SU-DHL-6 (cell line): ENCODE measurements at regions not wholly inside any gene's neighbourhood (a gene's known extent, or its start where the extent isn't known, plus 50 kb on each side); places are given as distances from the start of the nearest gene placed in this dataset.

Source experiments
- H2AFZ ChIP-seq: fragments of 200-600 bp; sonication (generic); 2 replicates; pipeline ENCODE4 v1.6.1; 2014; ENCODE audit warnings: low read depth, mild to moderate bottlenecking, moderate library complexity, mixed read lengths, antibody characterized with exemption, low read length; ENCODE audit not compliant: severe bottlenecking
- H3F3A ChIP-seq: fragments of 200-600 bp; shearing (Covaris generic); 2 replicates; pipeline ENCODE4 v1.6.0; 2016; ENCODE audit warnings: antibody characterized with exemption, mild to moderate bottlenecking; ENCODE audit not compliant: insufficient read depth
- H3K27ac ChIP-seq: fragments of 200-600 bp; sonication (generic); 2 replicates; pipeline ENCODE4 v1.5.1; 2016; ENCODE audit warnings: low read depth, mild to moderate bottlenecking, low read length, moderate library complexity, mixed read lengths
- H3K27me3 ChIP-seq: fragments of 200-600 bp; sonication (generic), shearing (Covaris generic); 2 replicates; pipeline ENCODE4 v1.6.0; 2014; ENCODE audit warnings: mild to moderate bottlenecking, low read length
- H3K36me3 ChIP-seq: fragments of 200-600 bp; sonication (generic); 2 replicates; pipeline ENCODE4 v1.6.1; 2014; ENCODE audit warnings: mild to moderate bottlenecking, low read length, mixed read lengths
- H3K4me2 ChIP-seq: fragments of 300-600, 200-600 bp; shearing (Covaris generic), sonication (generic); 2 replicates; pipeline ENCODE4 v1.6.0; 2014; ENCODE audit warnings: low read length, low read depth, mild to moderate bottlenecking; ENCODE audit not compliant: poor library complexity, severe bottlenecking
- H3K4me3 ChIP-seq: fragments of 200-600 bp; sonication (generic); 2 replicates; pipeline ENCODE4 v1.5.1; 2014; ENCODE audit warnings: antibody characterized with exemption, low read length, mild to moderate bottlenecking, mixed read lengths; ENCODE audit not compliant: insufficient read depth, poor library complexity, severe bottlenecking
- H3K79me2 ChIP-seq: fragments of 200-600 bp; sonication (generic); 2 replicates; pipeline ENCODE4 v1.6.1; 2014; ENCODE audit warnings: mild to moderate bottlenecking, low read length, moderate library complexity; ENCODE audit not compliant: insufficient read depth
- H3K9ac ChIP-seq: fragments of 200-600 bp; sonication (generic); 2 replicates; pipeline ENCODE4 v1.7.0; 2014; ENCODE audit warnings: mild to moderate bottlenecking, low read length
- H3K9me2 ChIP-seq: fragments of 200-600 bp; sonication (generic); replicated peaks from 2 replicates; pipeline ENCODE4 v1.6.1; 2014; ENCODE audit warnings: low read length; ENCODE audit not compliant: insufficient read depth
- H3K9me3 ChIP-seq: fragments of 200-600 bp; sonication (generic); 2 replicates; pipeline ENCODE4 v1.6.1; 2014; ENCODE audit warnings: low read length, mixed read lengths; ENCODE audit not compliant: insufficient read depth
- H4K20me1 ChIP-seq: fragments of 200-600 bp; sonication (generic); 2 replicates; pipeline ENCODE4 v1.6.1; 2014; ENCODE audit warnings: low read depth, mild to moderate bottlenecking, antibody characterized with exemption, low read length, moderate library complexity, mixed read lengths
- EZH2phosphoT487 ChIP-seq: fragments of 200-600 bp; sonication (generic), shearing (Covaris generic); conservative IDR thresholded peaks from 2 replicates; pipeline ENCODE4 v1.6.1; 2018; ENCODE audit warnings: mild to moderate bottlenecking, antibody characterized with exemption, low read length, moderate library complexity, mixed read lengths
- TF ChIP-seq, protein P1 (sequence below): fragments of 200-600 bp; sonication (generic); IDR thresholded peaks from one replicate; pipeline ENCODE4 v1.5.1; 2017; ENCODE audit warnings: antibody characterized with exemption, mild to moderate bottlenecking, low read length, moderate library complexity; ENCODE audit not compliant: insufficient read depth, poor library complexity, severe bottlenecking

DNA sequence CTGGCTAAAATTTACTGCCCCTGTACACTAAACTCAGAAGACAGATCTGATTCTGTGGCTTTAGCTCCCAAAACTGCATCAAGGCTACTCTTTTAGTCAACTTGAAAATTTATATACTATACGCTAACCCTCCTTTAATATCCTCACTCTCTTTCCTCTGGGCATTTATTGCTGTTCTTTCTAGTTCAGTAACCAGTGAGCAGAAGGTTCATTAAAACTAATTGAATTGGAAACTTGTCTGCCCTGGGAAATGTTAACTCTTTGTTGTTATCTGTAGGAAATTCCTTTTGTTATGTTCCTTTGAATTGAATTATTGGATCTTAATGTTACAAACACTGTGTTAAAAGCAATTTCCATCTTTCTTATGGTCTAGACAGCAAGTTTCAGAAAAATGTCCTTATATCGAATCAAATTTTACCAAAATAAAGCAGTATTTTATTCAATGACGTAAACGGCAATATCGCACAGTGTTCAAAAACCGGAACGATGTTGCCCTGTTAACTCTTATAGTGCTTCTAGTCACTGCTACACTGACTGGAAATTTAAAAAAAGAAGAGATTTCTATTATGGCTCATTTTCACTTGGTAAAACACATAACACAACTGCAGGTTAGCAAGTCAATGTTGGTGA, 168.3 kb downstream of the NR4A2 start:
- H3K9me2 ChIP-seq, result no peaks in the 10 kb centered on the region
- no peaks in the 10 kb centered on the region for H3K36me3 ChIP-seq
- H2AFZ ChIP-seq, result no peak overlapping the region
- no peak overlapping the region for H3K9ac ChIP-seq
- H3K79me2 ChIP-seq, result no peaks in the 10 kb centered on the region
- H3K4me2 ChIP-seq, result no peak overlapping the region
- H3F3A ChIP-seq, result no peaks in the 10 kb centered on the region
- no peaks in the 10 kb centered on the region for H3K9me3 ChIP-seq
- no peak overlapping the region for H3K4me3 ChIP-seq
- no peak overlapping the region for H3K27ac ChIP-seq
- H3K27me3 ChIP-seq, result no peaks in the 10 kb centered on the region
- TF ChIP-seq, protein P1, sequence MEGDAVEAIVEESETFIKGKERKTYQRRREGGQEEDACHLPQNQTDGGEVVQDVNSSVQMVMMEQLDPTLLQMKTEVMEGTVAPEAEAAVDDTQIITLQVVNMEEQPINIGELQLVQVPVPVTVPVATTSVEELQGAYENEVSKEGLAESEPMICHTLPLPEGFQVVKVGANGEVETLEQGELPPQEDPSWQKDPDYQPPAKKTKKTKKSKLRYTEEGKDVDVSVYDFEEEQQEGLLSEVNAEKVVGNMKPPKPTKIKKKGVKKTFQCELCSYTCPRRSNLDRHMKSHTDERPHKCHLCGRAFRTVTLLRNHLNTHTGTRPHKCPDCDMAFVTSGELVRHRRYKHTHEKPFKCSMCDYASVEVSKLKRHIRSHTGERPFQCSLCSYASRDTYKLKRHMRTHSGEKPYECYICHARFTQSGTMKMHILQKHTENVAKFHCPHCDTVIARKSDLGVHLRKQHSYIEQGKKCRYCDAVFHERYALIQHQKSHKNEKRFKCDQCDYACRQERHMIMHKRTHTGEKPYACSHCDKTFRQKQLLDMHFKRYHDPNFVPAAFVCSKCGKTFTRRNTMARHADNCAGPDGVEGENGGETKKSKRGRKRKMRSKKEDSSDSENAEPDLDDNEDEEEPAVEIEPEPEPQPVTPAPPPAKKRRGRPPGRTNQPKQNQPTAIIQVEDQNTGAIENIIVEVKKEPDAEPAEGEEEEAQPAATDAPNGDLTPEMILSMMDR, result no peak
- TF ChIP-seq EZH2phosphoT487, result no peak
- no peaks in the 10 kb centered on the region for H4K20me1 ChIP-seq

DNA sequence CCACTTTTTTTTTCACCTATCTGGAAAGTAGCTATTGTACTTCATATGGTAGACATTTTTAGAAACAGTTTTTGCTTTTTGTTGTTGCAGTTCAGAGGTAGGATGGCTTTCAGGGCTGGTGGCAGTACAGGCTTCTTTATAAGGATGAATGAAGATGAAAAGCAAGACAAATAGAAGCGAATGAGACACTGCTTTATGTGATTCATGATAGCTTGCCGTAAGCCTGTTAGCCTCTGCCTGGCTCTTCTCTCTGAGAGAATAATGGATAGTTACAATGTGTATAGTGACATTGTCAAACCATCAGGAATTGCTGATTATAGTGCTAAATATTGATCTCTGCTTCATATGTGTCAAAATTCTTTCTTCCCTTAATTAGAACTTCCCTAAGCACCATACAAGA, 173.7 kb downstream of the NR4A2 start:
- Histone ChIP-seq H3K4me2 (no peak overlapping the region), H3K27ac (no peak overlapping the region), H3K9me2 (no peaks in the 10 kb centered on the region), H3K4me3 (no peak overlapping the region), H4K20me1 (no peaks in the 10 kb centered on the region), H3K36me3 (no peaks in the 10 kb centered on the region), H3F3A (no peaks in the 10 kb centered on the region), H3K9me3 (no peaks in the 10 kb centered on the region), H3K9ac (no peak overlapping the region), H2AFZ (no peak overlapping the region), H3K27me3 (no peaks in the 10 kb centered on the region), H3K79me2 (no peaks in the 10 kb centered on the region)
- TF ChIP-seq, protein P1, result no peak
- TF ChIP-seq EZH2phosphoT487, result no peak

DNA sequence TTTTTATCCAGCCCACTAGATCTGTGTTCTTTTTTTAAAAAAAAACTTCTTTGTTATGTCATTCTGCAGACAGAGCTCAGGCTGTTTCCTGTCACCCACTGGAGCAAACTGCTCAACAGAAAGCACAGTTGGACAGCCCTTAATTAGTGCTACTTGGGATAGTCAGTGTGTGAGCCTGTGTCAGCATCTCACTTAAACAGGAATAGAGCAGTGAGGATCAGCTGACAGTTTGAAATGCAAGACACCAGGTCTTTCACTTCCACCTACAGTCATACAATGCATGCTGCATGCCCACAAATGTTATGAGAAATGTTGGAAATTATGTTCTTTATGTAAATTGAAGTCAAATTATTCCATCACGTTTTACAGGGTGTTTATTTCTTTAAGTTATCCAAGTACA, 174.9 kb downstream of the NR4A2 start:
- Histone ChIP-seq H3K4me2 (no peak overlapping the region), H2AFZ (no peak overlapping the region), H3F3A (no peaks in the 10 kb centered on the region), H3K36me3 (no peaks in the 10 kb centered on the region), H3K9me3 (no peaks in the 10 kb centered on the region), H3K9me2 (no peaks in the 10 kb centered on the region), H3K9ac (no peak overlapping the region), H3K27ac (no peak overlapping the region), H4K20me1 (no peaks in the 10 kb centered on the region), H3K27me3 (no peaks in the 10 kb centered on the region), H3K4me3 (no peak overlapping the region), H3K79me2 (no peaks in the 10 kb centered on the region)
- TF ChIP-seq, protein P1, result no peak
- no peak for TF ChIP-seq EZH2phosphoT487
